H1 (cell line): ENCODE measurements at regions not wholly inside any gene's neighbourhood (a gene's known extent, or its start where the extent isn't known, plus 50 kb on each side); places are given as distances from the start of the nearest gene placed in this dataset.

ENCODE experiments used
- CTCF ChIA-PET: fragments of 300-600 bp; sonication (Branson Sonifier 250); formaldehyde crosslinking; loops from one replicate; lab custom pipeline; 2021; ENCODE audit not compliant: partially characterized antibody; lab: Charles Lee
- POLR2A ChIA-PET: fragments of 300-600 bp; sonication (Branson Sonifier 250); formaldehyde crosslinking; loops from one replicate; lab custom pipeline; 2021; ENCODE audit warnings: inconsistent platforms; ENCODE audit not compliant: partially characterized antibody; lab: Charles Lee
- DNase-seq, 2 experiments: peaks; one replicate each; pipeline versions ENCODE4 v3.0.0 to v3.0.0-alpha.2; 2010 to 2022; ENCODE audit warnings: low spot score in 2 of 2, low read depth in 1 of 2, mixed read lengths in 1 of 2
- FAIRE-seq: peaks from 2 replicates; lab custom pipeline; 2011; peaks lifted over from hg19 to GRCh38; lab: Jason Lieb, UNC
- H2AFZ ChIP-seq: 2 replicates; pipeline ENCODE4 v1.8.1; 2012; ENCODE audit warnings: low read length, inconsistent platforms
- H2AK5ac ChIP-seq: 2 replicates; pipeline ENCODE4 v1.6.1; 2013; ENCODE audit warnings: low read depth, low read length
- H2BK120ac ChIP-seq: replicated peaks from 2 replicates; pipeline ENCODE3; 2013; ENCODE audit warnings: low read depth, low read length, inconsistent platforms
- H2BK12ac ChIP-seq: 2 replicates; pipeline ENCODE4 v1.6.1; 2013; ENCODE audit warnings: low read depth, low read length
- H2BK15ac ChIP-seq: 2 replicates; pipeline ENCODE4 v1.6.1; 2013; ENCODE audit warnings: low read length
- H2BK20ac ChIP-seq: 2 replicates; pipeline ENCODE4 v1.6.1; 2013; ENCODE audit warnings: low read length
- H2BK5ac ChIP-seq: 2 replicates; pipeline ENCODE4 v1.6.1; 2013; ENCODE audit warnings: low read depth, low read length
- H3K14ac ChIP-seq: 2 replicates; pipeline ENCODE4 v1.6.1; 2013; ENCODE audit warnings: inconsistent platforms; ENCODE audit not compliant: insufficient read length
- H3K18ac ChIP-seq: 2 replicates; pipeline ENCODE4 v1.6.1; 2013; ENCODE audit warnings: low read length; ENCODE audit errors: extremely low read depth
- H3K23ac ChIP-seq: 2 replicates; pipeline ENCODE4 v1.6.1; 2013; ENCODE audit warnings: inconsistent platforms; ENCODE audit not compliant: insufficient read length
- H3K23me2 ChIP-seq: 2 replicates; pipeline ENCODE4 v1.6.1; 2013; ENCODE audit warnings: low read depth, low read length
- H3K27ac ChIP-seq: 2 replicates; pipeline ENCODE4 v1.6.1; 2011; ENCODE audit warnings: low read depth, low read length, inconsistent platforms
- H3K27me3 ChIP-seq, 4 experiments: replicated peaks in 1 of 4; 1 replicate in 1 of 4; 2 replicates in 3 of 4; pipeline versions ENCODE4 v1.6.1 to v1.8.1; 2011 to 2013; ENCODE audit warnings: low read length in 3 of 4, mild to moderate bottlenecking in 3 of 4, inconsistent platforms in 2 of 4, mixed read lengths in 2 of 4, moderate library complexity in 1 of 4; ENCODE audit not compliant: control insufficient read depth in 3 of 4, insufficient read depth in 3 of 4; ENCODE audit errors: extremely low read depth in 1 of 4
- H3K36me3 ChIP-seq, 4 experiments: 2 replicates each; pipeline versions ENCODE4 v1.6.1 to v1.8.1; 2011 to 2013; ENCODE audit warnings: mild to moderate bottlenecking in 4 of 4, low read length in 3 of 4, moderate library complexity in 2 of 4, control low read depth in 1 of 4, inconsistent platforms in 1 of 4; ENCODE audit not compliant: insufficient read depth in 4 of 4, control insufficient read depth in 2 of 4
- H3K4ac ChIP-seq: replicated peaks from 2 replicates; pipeline ENCODE3; 2013; ENCODE audit warnings: low read length, low read depth, mixed read lengths, inconsistent platforms; ENCODE audit not compliant: insufficient read length
- H3K4me1 ChIP-seq, 4 experiments: replicated peaks in 1 of 4; 1 replicate in 1 of 4; 2 replicates in 3 of 4; pipeline versions ENCODE4 v1.6.1 to v1.8.1; 2011 to 2013; ENCODE audit warnings: low read length in 3 of 4, inconsistent platforms in 2 of 4, mixed read lengths in 1 of 4; ENCODE audit not compliant: insufficient read depth in 4 of 4, control insufficient read depth in 3 of 4
- H3K4me2 ChIP-seq, 2 experiments: 2 replicates each; pipeline versions ENCODE4 v1.6.1 to v1.8.1; 2011 to 2013; ENCODE audit warnings: low read depth in 2 of 2, low read length in 2 of 2, control low read depth in 1 of 2, inconsistent platforms in 1 of 2, mild to moderate bottlenecking in 1 of 2; ENCODE audit not compliant: insufficient read depth in 1 of 2
- H3K4me3 ChIP-seq, 4 experiments: fragments of 200-600, 300-600 bp in 1 of 4; sonication (generic), shearing (Covaris generic), sonication (Bioruptor Twin) in 1 of 4; 2 replicates each; pipeline versions ENCODE4 v1.5.1 to v1.8.1; 2011 to 2016; ENCODE audit warnings: low read length in 4 of 4, low read depth in 3 of 4, control low read depth in 2 of 4, inconsistent platforms in 2 of 4, mild to moderate bottlenecking in 2 of 4, mixed read lengths in 1 of 4, moderate library complexity in 1 of 4; ENCODE audit not compliant: insufficient read depth in 2 of 4; ENCODE audit errors: extremely low read depth in 1 of 4
- H3K56ac ChIP-seq: replicated peaks from 2 replicates; pipeline ENCODE3; 2013; ENCODE audit warnings: low read depth, mild to moderate bottlenecking, mixed read lengths, low read length, inconsistent platforms; ENCODE audit not compliant: insufficient read length
- H3K79me1 ChIP-seq: 2 replicates; pipeline ENCODE4 v1.6.1; 2013; ENCODE audit warnings: low read depth, low read length, control low read depth
- H3K79me2 ChIP-seq, 2 experiments: 2 replicates each; pipeline versions ENCODE4 v1.6.1 to v1.8.1; 2012 to 2013; ENCODE audit warnings: low read length in 2 of 2, mild to moderate bottlenecking in 2 of 2, inconsistent platforms in 1 of 2; ENCODE audit not compliant: insufficient read depth in 2 of 2, control insufficient read depth in 1 of 2
- H3K9ac ChIP-seq, 4 experiments: replicated peaks in 1 of 4; 1 replicate in 1 of 4; 2 replicates in 3 of 4; pipeline versions ENCODE4 v1.6.1 to v1.8.1; 2011 to 2013; ENCODE audit warnings: low read depth in 3 of 4, low read length in 3 of 4, control low read depth in 2 of 4, mild to moderate bottlenecking in 2 of 4, moderate library complexity in 2 of 4, inconsistent platforms in 1 of 4; ENCODE audit errors: extremely low read depth in 1 of 4
- H3K9me3 ChIP-seq, 2 experiments: 2 replicates each; pipeline versions ENCODE4 v1.6.1 to v1.8.1; 2012 to 2013; ENCODE audit warnings: mild to moderate bottlenecking in 2 of 2, moderate library complexity in 2 of 2, control low read depth in 1 of 2, inconsistent platforms in 1 of 2, low read depth in 1 of 2, low read length in 1 of 2, mixed read lengths in 1 of 2; ENCODE audit not compliant: insufficient read depth in 2 of 2
- H4K20me1 ChIP-seq, 2 experiments: replicated peaks in 1 of 2; 2 replicates each; pipeline versions ENCODE3 to v1.8.1; 2011 to 2013; ENCODE audit warnings: inconsistent platforms in 2 of 2, low read length in 2 of 2, mild to moderate bottlenecking in 1 of 2; ENCODE audit not compliant: insufficient read depth in 2 of 2, control insufficient read depth in 1 of 2
- H4K5ac ChIP-seq: 2 replicates; pipeline ENCODE4 v1.6.1; 2013; ENCODE audit warnings: low read length, low read depth, mixed read lengths, inconsistent platforms; ENCODE audit not compliant: insufficient read length
- H4K8ac ChIP-seq: 2 replicates; pipeline ENCODE4 v1.8.0; 2013; ENCODE audit warnings: mild to moderate bottlenecking, moderate library complexity, low read length, inconsistent platforms; ENCODE audit not compliant: insufficient read depth; ENCODE audit errors: extremely low read depth
- H4K91ac ChIP-seq: replicated peaks from 2 replicates; pipeline ENCODE3; 2013; ENCODE audit warnings: low read length, mixed read lengths, inconsistent platforms; ENCODE audit not compliant: insufficient read length
- ATF3 ChIP-seq: IDR thresholded peaks from 2 replicates; pipeline ENCODE4 v1.6.1; 2011; ENCODE audit warnings: low read depth, mild to moderate bottlenecking, low read length; ENCODE audit not compliant: insufficient read depth
- CHD2 ChIP-seq: IDR thresholded peaks from 2 replicates; pipeline ENCODE4 v1.6.1; 2012; ENCODE audit warnings: low read length, improper control_type of control experiment
- GTF2F1 ChIP-seq: IDR thresholded peaks from 2 replicates; pipeline ENCODE4 v1.6.1; 2012; ENCODE audit warnings: low read depth, low read length, improper control_type of control experiment, borderline replicate concordance
- KDM5A ChIP-seq: fragments of 200-600 bp; IDR thresholded peaks from 2 replicates; pipeline ENCODE4 v1.7.1; 2012; ENCODE audit warnings: mild to moderate bottlenecking, low read length, inconsistent platforms, mixed read lengths
- SIRT6 ChIP-seq: IDR thresholded peaks from one replicate; pipeline ENCODE4 v1.7.1; 2012; ENCODE audit warnings: low read length, inconsistent platforms
- SP2 ChIP-seq: IDR thresholded peaks from 2 replicates; pipeline ENCODE4 v1.6.1; 2012; ENCODE audit warnings: mild to moderate bottlenecking, low read length, inconsistent platforms
- TBP ChIP-seq: IDR thresholded peaks from 2 replicates; pipeline ENCODE4 v1.6.1; 2011; ENCODE audit warnings: low read depth, low read length, improper control_type of control experiment
- WGBS, 2 experiments: shearing (Covaris generic) in 1 of 2; methylation state at CpG; one replicate each; pipeline versions ENCODE4 v1.1.6 to v1.1.7; 2013 to 2015; ENCODE audit warnings: low lambda C conversion rate in 2 of 2, mixed read lengths in 2 of 2, inconsistent platforms in 1 of 2, low coverage in 1 of 2, missing lambda C conversion rate in 1 of 2; ENCODE audit not compliant: insufficient replicate concordance in 2 of 2, insufficient coverage in 1 of 2, insufficient read length in 1 of 2; ENCODE audit errors: extremely low coverage in 1 of 2, missing lambda C conversion rate in 1 of 2; 5-methylcytosine and 5-hydroxymethylcytosine counted together

GRCh38 chr4:116862592-116862991 is 222.8 kb downstream of the TRAM1L1 start:
- Histone ChIP-seq H3K4me1 (no peaks in the 10 kb centered on the region), H3K23ac (no peak overlapping the region), H4K91ac (no peak overlapping the region), H2AFZ (no peak overlapping the region), H2BK15ac (no peak overlapping the region), H3K56ac (no peak overlapping the region), H3K4me2 (no peak overlapping the region), H3K9me3 (no peaks in the 10 kb centered on the region), H2AK5ac (no peak overlapping the region), H3K4ac (no peak overlapping the region), H3K79me1 (no peaks in the 10 kb centered on the region), H3K79me2 (no peaks in the 10 kb centered on the region), H3K14ac (no peak overlapping the region), H3K23me2 (no peaks in the 10 kb centered on the region), H3K9ac (no peak overlapping the region), H4K20me1 (no peaks in the 10 kb centered on the region), H2BK12ac (no peak overlapping the region), H4K8ac (no peak overlapping the region), H2BK5ac (no peak overlapping the region), H3K27me3 (no peaks in the 10 kb centered on the region), H3K36me3 (no peaks in the 10 kb centered on the region), H2BK120ac (no peak overlapping the region), H2BK20ac (no peak overlapping the region), H3K18ac (no peak overlapping the region), H3K27ac (no peak overlapping the region), H4K5ac (no peak overlapping the region), H3K4me3 (no peak overlapping the region)
- no peak for FAIRE-seq
- no peak for TF ChIP-seq SIRT6
- TF ChIP-seq GTF2F1, result no peak
- TF ChIP-seq TBP, result no peak
- no peak for TF ChIP-seq SP2
- no peak for TF ChIP-seq CHD2
- no peak for TF ChIP-seq ATF3
- TF ChIP-seq KDM5A, result no peak
- DNase-seq, result no peak
- WGBS, 2 experiments, result 95% methylated on average over 1 of the region's 1 CpG; no CpG with 5 or more reads in 1 of the 2 experiments
- ChIA-PET POLR2A (no interaction called here), CTCF (interaction anchor here (3.5 kb wide), 1 partner anchor 12 kb away, joined by 12 read pairs; no protein-coding TSS in a partner anchor)
